Stomach (tissue), 8 donors: ENCODE measurements at regions not wholly inside any gene's neighbourhood (a gene's known extent, or its start where the extent isn't known, plus 50 kb on each side); places are given as distances from the start of the nearest gene placed in this dataset.

Experiments
- DNase-seq, 2 donors: peaks; one replicate each; pipeline versions ENCODE4 v3.0.0 to v3.0.0-alpha.2; 2013 to 2019
- H3K27ac ChIP-seq, 5 donors: fragments of 200-600 bp in 4 of 5; sonication (generic) in 4 of 5; one replicate each; pipeline ENCODE4 v1.5.1; 2013 to 2019; ENCODE audit warnings: mild to moderate bottlenecking in 1 of 5, moderate library complexity in 1 of 5
- H3K27me3 ChIP-seq, 3 donors: fragments of 200-600 bp; sonication (generic); one replicate each; pipeline ENCODE4 v1.5.1; 2017 to 2019; ENCODE audit warnings: mixed run types in 1 of 3
- H3K36me3 ChIP-seq, 4 donors: fragments of 200-600 bp; sonication (generic); 1 replicate in 3 of 4; 2 replicates in 1 of 4; pipeline ENCODE4 v1.5.1; 2016 to 2019
- H3K4me1 ChIP-seq, 4 donors: fragments of 200-600 bp; sonication (generic); one replicate each; pipeline ENCODE4 v1.5.1; 2016 to 2019
- H3K4me3 ChIP-seq, 4 donors: fragments of 200-600 bp; sonication (generic) in 3 of 4; one replicate each; pipeline ENCODE4 v1.5.1; 2016 to 2019; ENCODE audit warnings: mild to moderate bottlenecking in 1 of 4
- H3K9me3 ChIP-seq, 4 donors: fragments of 200-600 bp; sonication (generic); one replicate each; pipeline ENCODE4 v1.5.1; 2016 to 2019
- EP300 ChIP-seq: sonication (generic); formaldehyde crosslinking; IDR thresholded peaks from one replicate; pipeline ENCODE4 v1.6.1; 2017; ENCODE audit warnings: antibody characterized with exemption
- POLR2A ChIP-seq, 4 donors: fragments of 450-650 bp; IDR thresholded peaks; one replicate each; pipeline ENCODE4 v1.6.1; 2016; ENCODE audit warnings: antibody characterized with exemption in 4 of 4, control low read depth in 2 of 4, mild to moderate bottlenecking in 1 of 4, moderate library complexity in 1 of 4
- POLR2AphosphoS5 ChIP-seq, 3 donors: sonication (generic); formaldehyde crosslinking; IDR thresholded peaks; one replicate each; pipeline ENCODE4 v1.6.1; 2016; ENCODE audit warnings: antibody characterized with exemption in 3 of 3
- WGBS, 5 donors: extraction: QIAGEN DNeasy Blood & Tissue Kit in 3 of 5; methylation state at CpG; one replicate each; pipeline versions ENCODE4 v1.1.5 to v1.1.7; 2013 to 2018; 5-methylcytosine and 5-hydroxymethylcytosine counted together
- intact Hi-C: fragments of 100-400 bp; cut with DNase I; formaldehyde crosslinking; loops from one replicate; pipeline ENCODE4 v1.15.1; 2023; ENCODE audit warnings: low total_unique reads
- TF ChIP-seq, protein P1 (sequence below), 7 experiments: fragments of 450-650 bp in 4 of 7; fragments of 200-600 bp in 3 of 7; sonication (generic) in 3 of 7; IDR thresholded peaks; one replicate each; pipeline ENCODE4 v1.5.1; 2016 to 2019; ENCODE audit warnings: antibody characterized with exemption in 7 of 7, control low read depth in 2 of 7, mild to moderate bottlenecking in 1 of 7
- donor health status: healthy with polysubstance abuse.
- donor health status: Bipolar disorder and iron deficiency.
- donor health status: healthy.

DNA sequence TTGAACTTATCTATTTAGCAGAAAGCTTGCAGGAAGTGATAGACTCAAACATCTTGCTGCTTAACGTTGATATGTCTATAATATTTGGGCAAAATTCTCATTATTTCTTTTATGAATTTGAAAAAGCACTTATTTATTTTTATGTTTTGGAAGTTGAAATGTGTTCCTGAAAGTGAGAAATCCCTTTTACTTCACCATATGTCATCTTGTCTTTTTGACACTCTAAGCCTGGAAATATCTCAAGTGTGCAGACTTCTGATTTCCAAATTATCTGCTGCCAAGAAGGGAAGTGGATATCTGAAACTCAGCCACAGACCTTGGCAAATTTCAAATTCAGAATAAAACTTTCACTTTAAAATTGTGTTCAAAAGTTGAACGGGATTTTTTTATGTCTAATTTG lies 368.7 kb upstream of the MANEA start:
- H3K4me1 ChIP-seq, result no peaks in the 10 kb centered on the region
- no peak overlapping the region for H3K27ac ChIP-seq
- no peaks in the 10 kb centered on the region for H3K27me3 ChIP-seq
- no peaks in the 10 kb centered on the region for H3K36me3 ChIP-seq
- no peak overlapping the region for H3K4me3 ChIP-seq
- no peak for DNase-seq
- 41 to 55% (median 45%) methylated on average over 2 of the region's 2 CpGs for WGBS, 5 donors
- TF ChIP-seq, protein P1, sequence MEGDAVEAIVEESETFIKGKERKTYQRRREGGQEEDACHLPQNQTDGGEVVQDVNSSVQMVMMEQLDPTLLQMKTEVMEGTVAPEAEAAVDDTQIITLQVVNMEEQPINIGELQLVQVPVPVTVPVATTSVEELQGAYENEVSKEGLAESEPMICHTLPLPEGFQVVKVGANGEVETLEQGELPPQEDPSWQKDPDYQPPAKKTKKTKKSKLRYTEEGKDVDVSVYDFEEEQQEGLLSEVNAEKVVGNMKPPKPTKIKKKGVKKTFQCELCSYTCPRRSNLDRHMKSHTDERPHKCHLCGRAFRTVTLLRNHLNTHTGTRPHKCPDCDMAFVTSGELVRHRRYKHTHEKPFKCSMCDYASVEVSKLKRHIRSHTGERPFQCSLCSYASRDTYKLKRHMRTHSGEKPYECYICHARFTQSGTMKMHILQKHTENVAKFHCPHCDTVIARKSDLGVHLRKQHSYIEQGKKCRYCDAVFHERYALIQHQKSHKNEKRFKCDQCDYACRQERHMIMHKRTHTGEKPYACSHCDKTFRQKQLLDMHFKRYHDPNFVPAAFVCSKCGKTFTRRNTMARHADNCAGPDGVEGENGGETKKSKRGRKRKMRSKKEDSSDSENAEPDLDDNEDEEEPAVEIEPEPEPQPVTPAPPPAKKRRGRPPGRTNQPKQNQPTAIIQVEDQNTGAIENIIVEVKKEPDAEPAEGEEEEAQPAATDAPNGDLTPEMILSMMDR (IDR thresholded peaks at IDR 0.05), result no peak
- no peak for TF ChIP-seq EP300
- TF ChIP-seq POLR2AphosphoS5 (IDR thresholded peaks at IDR 0.05), result no peak
- no peak for TF ChIP-seq POLR2A (IDR thresholded peaks at IDR 0.05)
- no peaks in the 10 kb centered on the region for H3K9me3 ChIP-seq
- intact Hi-C loops, result no loop called here

DNA sequence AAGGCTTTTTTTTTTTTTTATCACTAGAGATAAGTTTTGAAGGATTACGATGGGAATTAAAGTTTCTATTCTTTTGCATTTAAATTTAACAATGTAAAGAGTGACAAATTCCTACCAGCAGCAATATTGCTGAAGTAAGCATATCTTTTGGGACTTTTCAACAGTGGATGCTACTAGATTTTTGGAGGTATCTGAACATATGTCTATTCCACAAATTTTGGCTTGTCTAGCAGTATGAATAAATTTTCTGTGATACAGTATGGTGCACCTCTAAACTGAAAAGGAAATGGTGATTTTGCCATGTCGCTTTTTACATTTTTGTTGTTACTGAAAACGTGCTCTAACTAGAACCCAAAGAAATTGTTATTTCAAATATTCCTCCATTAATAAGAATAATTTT lies 368.3 kb upstream of the MANEA start:
- H3K4me1 ChIP-seq, result no peaks in the 10 kb centered on the region
- no peak overlapping the region for H3K4me3 ChIP-seq
- TF ChIP-seq EP300 (no peak), POLR2A (IDR thresholded peaks at IDR 0.05) (no peak), POLR2AphosphoS5 (IDR thresholded peaks at IDR 0.05) (no peak)
- TF ChIP-seq, protein P1 (IDR thresholded peaks at IDR 0.05), result no peak
- no peak for DNase-seq
- no peak overlapping the region for H3K27ac ChIP-seq
- H3K36me3 ChIP-seq, result no peaks in the 10 kb centered on the region
- no peaks in the 10 kb centered on the region for H3K27me3 ChIP-seq
- intact Hi-C loops, result no loop called here
- H3K9me3 ChIP-seq, result no peaks in the 10 kb centered on the region
- WGBS, 5 donors, result 70 to 79% (median 74%) methylated on average over 3 of the region's 3 CpGs

DNA sequence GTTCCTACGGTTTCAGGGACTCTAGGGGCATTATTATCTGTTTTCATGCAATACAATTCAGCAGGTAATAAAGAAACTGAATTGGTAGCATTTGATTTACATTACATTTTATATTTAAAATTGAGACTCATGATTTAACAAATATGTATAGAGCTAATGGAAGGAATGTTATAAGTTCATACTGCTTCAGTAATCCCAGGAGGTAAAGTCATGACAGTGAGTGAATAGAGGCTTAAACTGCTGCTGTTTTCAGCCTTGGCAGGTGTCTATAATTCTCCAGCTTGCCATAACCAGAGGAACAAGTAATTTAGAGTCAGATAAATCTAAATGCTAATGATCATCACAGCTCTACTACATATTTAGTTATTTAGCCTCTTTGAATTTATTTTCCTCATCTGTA lies 360.8 kb upstream of the MANEA start:
- Histone ChIP-seq H3K27ac (no peak overlapping the region), H3K27me3 (no peaks in the 10 kb centered on the region), H3K36me3 (no peaks in the 10 kb centered on the region), H3K4me1 (no peaks in the 10 kb centered on the region), H3K9me3 (no peaks in the 10 kb centered on the region), H3K4me3 (no peak overlapping the region)
- 15 to 40% (median 31%) methylated on average over 1 of the region's 1 CpG for WGBS, 5 donors
- TF ChIP-seq, protein P1 (IDR thresholded peaks at IDR 0.05), result no peak
- TF ChIP-seq POLR2A (IDR thresholded peaks at IDR 0.05), result no peak
- TF ChIP-seq POLR2AphosphoS5 (IDR thresholded peaks at IDR 0.05), result no peak
- TF ChIP-seq EP300, result no peak
- intact Hi-C loops, result no loop called here
- no peak for DNase-seq

DNA sequence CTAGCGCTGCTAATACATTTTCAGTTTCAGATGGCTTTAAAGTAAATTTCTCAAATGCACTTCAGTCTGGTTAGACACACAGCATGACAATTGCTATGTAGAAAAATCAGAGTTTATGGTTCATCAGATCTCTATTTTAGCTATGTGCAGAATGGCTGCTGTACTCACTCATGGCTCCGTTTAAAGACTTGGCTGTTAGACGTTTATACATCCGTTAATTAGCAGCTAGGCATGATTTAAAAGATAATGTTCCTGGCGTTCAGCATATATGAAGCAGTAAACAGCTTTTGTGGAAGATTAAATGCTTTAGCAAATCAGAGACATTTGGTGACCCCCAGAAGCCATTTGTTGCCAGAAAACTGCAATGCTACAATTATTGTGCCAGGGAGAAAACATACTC lies 350.0 kb upstream of the MANEA start:
- no peak for DNase-seq
- H3K27me3 ChIP-seq, result no peaks in the 10 kb centered on the region
- 23 to 32% (median 23%) methylated on average over 5 of the region's 5 CpGs for WGBS, 5 donors
- TF ChIP-seq EP300 (no peak), POLR2A (IDR thresholded peaks at IDR 0.05) (no peak), POLR2AphosphoS5 (IDR thresholded peaks at IDR 0.05) (no peak)
- TF ChIP-seq, protein P1 (IDR thresholded peaks at IDR 0.05), result no peak
- intact Hi-C loops, result no loop called here
- no peaks in the 10 kb centered on the region for H3K9me3 ChIP-seq
- H3K27ac ChIP-seq, result no peak overlapping the region
- no peaks in the 10 kb centered on the region for H3K36me3 ChIP-seq
- no peaks in the 10 kb centered on the region for H3K4me1 ChIP-seq
- no peak overlapping the region for H3K4me3 ChIP-seq
